ENCODE measurements at regions not wholly inside any gene's neighbourhood (a gene's known extent, or its start where the extent isn't known, plus 50 kb on each side); places are given as distances from the start of the nearest gene placed in this dataset.

- peak; percentile 41 to 61 for DNase-seq (ENCODE audit: low spot score in 2 of 2)
- H3K36me3 Mint-ChIP-seq (ENCODE audit: insufficient read depth): peaks cover 12% of the 10 kb centered on the region
- H3K4me1 Mint-ChIP-seq: peaks cover 80% of the 10 kb centered on the region
- peak overlapping the region; percentile 63 for H3K4me3 Mint-ChIP-seq
- H3K27ac Mint-ChIP-seq (ENCODE audit: low read depth): peak overlapping the region; percentile 92
- peak; percentile 57 for ATAC-seq (replicated peaks; ENCODE audit: extremely low read depth, poor library complexity, severe bottlenecking)
- H3K27me3 Mint-ChIP-seq: no peaks in the 10 kb centered on the region
- H3K9me3 Mint-ChIP-seq: no peaks in the 10 kb centered on the region
Measured at GRCh38 chr14:98138666-98139065, 1133.3 kb downstream of the BCL11B start.

DNA sequence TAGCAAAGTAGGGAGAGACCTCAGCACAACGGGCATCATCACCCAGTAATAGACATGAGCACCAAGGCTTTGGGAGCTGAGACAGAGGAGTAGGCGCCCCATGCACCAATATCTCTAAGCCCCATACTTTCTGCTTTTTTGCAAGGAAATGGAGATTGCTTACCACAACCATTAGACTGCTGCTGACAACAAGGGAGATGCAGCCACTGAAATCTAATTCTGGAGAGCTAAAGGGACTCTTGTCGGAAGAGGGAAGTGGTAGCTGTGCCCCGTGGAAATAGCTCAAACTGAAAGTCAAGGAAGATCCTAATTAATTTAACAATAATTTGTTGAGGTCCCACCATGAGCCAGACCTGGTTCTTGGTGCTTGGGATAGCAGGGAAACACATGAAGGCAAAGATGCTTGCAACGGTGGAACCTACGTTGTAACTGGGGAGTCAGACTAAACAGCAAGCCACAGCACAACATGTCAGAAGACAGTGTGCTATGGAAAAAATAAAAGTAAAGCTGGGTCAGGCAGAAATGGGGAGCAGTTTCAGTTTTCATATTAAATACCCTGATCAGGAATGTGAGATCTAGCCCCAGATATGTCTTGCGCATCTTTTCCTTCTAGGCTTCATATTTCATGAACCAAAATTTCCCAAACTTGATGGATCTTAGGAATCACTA is 1131.0 kb downstream of the BCL11B start:
- ATAC-seq (replicated peaks; ENCODE audit: extremely low read depth, poor library complexity, severe bottlenecking): no peak
- H3K27ac Mint-ChIP-seq (ENCODE audit: low read depth): peak overlapping the region; percentile 40
- no peaks in the 10 kb centered on the region for H3K9me3 Mint-ChIP-seq
- no peak for DNase-seq (ENCODE audit: low spot score in 2 of 2)
- H3K4me1 Mint-ChIP-seq: peaks cover 74% of the 10 kb centered on the region
- no peaks in the 10 kb centered on the region for H3K27me3 Mint-ChIP-seq
- peak overlapping the region; percentile 55 for H3K4me3 Mint-ChIP-seq
- H3K36me3 Mint-ChIP-seq (ENCODE audit: insufficient read depth): peaks cover 11% of the 10 kb centered on the region

GRCh38 chr14:98143566-98143965 is 1128.4 kb downstream of the BCL11B start:
- Mint-ChIP-seq H3K27me3 (no peaks in the 10 kb centered on the region), H3K27ac (ENCODE audit: low read depth) (no peak overlapping the region), H3K4me3 (no peak overlapping the region), H3K4me1 (peaks cover 51% of the 10 kb centered on the region), H3K9me3 (no peaks in the 10 kb centered on the region), H3K36me3 (ENCODE audit: insufficient read depth) (peaks cover 4% of the 10 kb centered on the region)
- no peak for ATAC-seq (replicated peaks; ENCODE audit: extremely low read depth, poor library complexity, severe bottlenecking)
- DNase-seq (ENCODE audit: low spot score in 2 of 2): no peak

DNA sequence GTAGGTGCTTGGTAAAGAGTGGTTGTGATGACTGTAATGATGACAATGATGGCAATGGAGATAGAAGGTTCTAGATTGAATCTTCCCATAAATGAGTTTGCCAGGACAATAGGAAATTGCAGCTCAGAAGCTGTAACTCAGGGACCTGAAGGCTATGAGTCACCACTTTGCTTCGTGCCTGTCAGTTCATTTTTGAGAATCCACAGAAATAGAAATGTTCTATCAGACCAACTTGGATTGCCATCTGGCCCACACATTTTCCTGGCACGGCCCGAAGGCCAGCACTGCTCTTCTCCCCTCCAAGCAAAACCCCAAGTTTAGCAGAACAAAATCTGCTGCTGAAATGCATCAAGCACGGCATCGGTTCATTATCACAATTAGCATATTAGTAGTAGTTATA is 1127.0 kb downstream of the BCL11B start:
- H3K9me3 Mint-ChIP-seq: no peaks in the 10 kb centered on the region
- H3K36me3 Mint-ChIP-seq (ENCODE audit: insufficient read depth): peaks cover 1% of the 10 kb centered on the region
- no peaks in the 10 kb centered on the region for H3K27me3 Mint-ChIP-seq
- no peak for ATAC-seq (replicated peaks; ENCODE audit: extremely low read depth, poor library complexity, severe bottlenecking)
- peaks cover 37% of the 10 kb centered on the region for H3K4me1 Mint-ChIP-seq
- no peak for DNase-seq (ENCODE audit: low spot score in 2 of 2)
- no peak overlapping the region for H3K27ac Mint-ChIP-seq (ENCODE audit: low read depth)
- no peak overlapping the region for H3K4me3 Mint-ChIP-seq

DNA sequence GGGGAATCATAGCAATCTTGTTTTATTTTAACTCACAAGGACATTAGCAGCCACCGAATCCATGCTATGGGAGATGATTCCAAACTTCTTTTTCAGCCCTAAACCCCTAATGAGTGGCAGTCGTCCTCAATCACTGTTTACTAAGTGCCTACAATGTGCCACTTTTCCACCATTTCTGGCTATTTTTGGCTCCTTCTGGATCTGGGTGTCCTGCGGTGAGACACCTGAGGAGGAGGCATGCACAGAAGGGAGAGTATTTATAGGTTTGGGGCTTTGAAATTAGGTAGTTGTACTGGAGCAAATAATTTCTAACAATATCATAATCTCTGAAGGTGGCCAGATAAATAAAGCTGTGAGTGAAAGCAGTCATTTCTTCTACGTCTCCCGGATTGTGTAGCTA is 1125.6 kb downstream of the BCL11B start:
- Mint-ChIP-seq H3K4me1 (peaks cover 31% of the 10 kb centered on the region), H3K27ac (ENCODE audit: low read depth) (no peak overlapping the region), H3K9me3 (no peaks in the 10 kb centered on the region), H3K4me3 (no peak overlapping the region), H3K36me3 (ENCODE audit: insufficient read depth) (peaks cover 1% of the 10 kb centered on the region), H3K27me3 (no peaks in the 10 kb centered on the region)
- ATAC-seq (replicated peaks; ENCODE audit: extremely low read depth, poor library complexity, severe bottlenecking): no peak
- DNase-seq (ENCODE audit: low spot score in 2 of 2): no peak

GRCh38 chr14:98154254-98154653 is 1117.7 kb downstream of the BCL11B start:
- no peak for DNase-seq (ENCODE audit: low spot score in 2 of 2)
- Mint-ChIP-seq H3K36me3 (ENCODE audit: insufficient read depth) (no peaks in the 10 kb centered on the region), H3K9me3 (no peaks in the 10 kb centered on the region), H3K27ac (ENCODE audit: low read depth) (no peak overlapping the region), H3K27me3 (no peaks in the 10 kb centered on the region), H3K4me1 (peaks cover 20% of the 10 kb centered on the region), H3K4me3 (no peak overlapping the region)
- no peak for ATAC-seq (replicated peaks; ENCODE audit: extremely low read depth, poor library complexity, severe bottlenecking)

DNA sequence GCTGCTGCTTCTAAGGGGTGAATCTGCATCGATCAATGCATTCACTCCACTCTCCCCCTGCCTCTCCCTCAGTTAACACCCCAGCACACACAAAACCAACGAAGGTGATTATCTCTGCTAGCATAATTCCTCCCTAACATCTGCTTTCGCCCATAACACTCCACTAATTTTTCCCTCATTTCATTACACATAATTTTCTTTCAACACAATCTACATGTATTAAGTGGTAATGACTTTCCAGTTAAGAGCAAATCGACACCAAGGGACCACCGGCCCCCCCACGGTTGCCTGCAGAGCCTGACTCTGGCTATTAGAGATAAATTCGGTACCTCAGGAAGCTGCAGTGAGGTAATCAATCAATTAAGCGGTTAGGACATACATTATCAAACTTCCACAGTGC is 1115.6 kb downstream of the BCL11B start:
- no peak for DNase-seq (ENCODE audit: low spot score in 2 of 2)
- no peaks in the 10 kb centered on the region for H3K9me3 Mint-ChIP-seq
- no peaks in the 10 kb centered on the region for H3K27me3 Mint-ChIP-seq
- no peaks in the 10 kb centered on the region for H3K36me3 Mint-ChIP-seq (ENCODE audit: insufficient read depth)
- no peak overlapping the region for H3K27ac Mint-ChIP-seq (ENCODE audit: low read depth)
- no peak for ATAC-seq (replicated peaks; ENCODE audit: extremely low read depth, poor library complexity, severe bottlenecking)
- H3K4me1 Mint-ChIP-seq: peaks cover 11% of the 10 kb centered on the region
- no peak overlapping the region for H3K4me3 Mint-ChIP-seq

GRCh38 chr14:98160901-98161300 is 1111.1 kb downstream of the BCL11B start:
- no peak for DNase-seq (ENCODE audit: low spot score in 2 of 2)
- ATAC-seq (replicated peaks; ENCODE audit: extremely low read depth, poor library complexity, severe bottlenecking): no peak
- H3K9me3 Mint-ChIP-seq: no peaks in the 10 kb centered on the region
- H3K36me3 Mint-ChIP-seq (ENCODE audit: insufficient read depth): peaks cover 5% of the 10 kb centered on the region
- H3K27ac Mint-ChIP-seq (ENCODE audit: low read depth): no peak overlapping the region
- no peaks in the 10 kb centered on the region for H3K27me3 Mint-ChIP-seq
- peaks cover 29% of the 10 kb centered on the region for H3K4me1 Mint-ChIP-seq
- H3K4me3 Mint-ChIP-seq: no peak overlapping the region

- Mint-ChIP-seq H3K27ac (ENCODE audit: low read depth) (no peak overlapping the region), H3K36me3 (ENCODE audit: insufficient read depth) (peaks cover 5% of the 10 kb centered on the region), H3K4me1 (peaks cover 29% of the 10 kb centered on the region), H3K4me3 (no peak overlapping the region), H3K27me3 (no peaks in the 10 kb centered on the region), H3K9me3 (no peaks in the 10 kb centered on the region)
- DNase-seq (ENCODE audit: low spot score in 2 of 2) (no peak), ATAC-seq (replicated peaks; ENCODE audit: extremely low read depth, poor library complexity, severe bottlenecking) (no peak)
Measured at GRCh38 chr14:98161356-98161755, 1110.6 kb downstream of the BCL11B start.

DNA sequence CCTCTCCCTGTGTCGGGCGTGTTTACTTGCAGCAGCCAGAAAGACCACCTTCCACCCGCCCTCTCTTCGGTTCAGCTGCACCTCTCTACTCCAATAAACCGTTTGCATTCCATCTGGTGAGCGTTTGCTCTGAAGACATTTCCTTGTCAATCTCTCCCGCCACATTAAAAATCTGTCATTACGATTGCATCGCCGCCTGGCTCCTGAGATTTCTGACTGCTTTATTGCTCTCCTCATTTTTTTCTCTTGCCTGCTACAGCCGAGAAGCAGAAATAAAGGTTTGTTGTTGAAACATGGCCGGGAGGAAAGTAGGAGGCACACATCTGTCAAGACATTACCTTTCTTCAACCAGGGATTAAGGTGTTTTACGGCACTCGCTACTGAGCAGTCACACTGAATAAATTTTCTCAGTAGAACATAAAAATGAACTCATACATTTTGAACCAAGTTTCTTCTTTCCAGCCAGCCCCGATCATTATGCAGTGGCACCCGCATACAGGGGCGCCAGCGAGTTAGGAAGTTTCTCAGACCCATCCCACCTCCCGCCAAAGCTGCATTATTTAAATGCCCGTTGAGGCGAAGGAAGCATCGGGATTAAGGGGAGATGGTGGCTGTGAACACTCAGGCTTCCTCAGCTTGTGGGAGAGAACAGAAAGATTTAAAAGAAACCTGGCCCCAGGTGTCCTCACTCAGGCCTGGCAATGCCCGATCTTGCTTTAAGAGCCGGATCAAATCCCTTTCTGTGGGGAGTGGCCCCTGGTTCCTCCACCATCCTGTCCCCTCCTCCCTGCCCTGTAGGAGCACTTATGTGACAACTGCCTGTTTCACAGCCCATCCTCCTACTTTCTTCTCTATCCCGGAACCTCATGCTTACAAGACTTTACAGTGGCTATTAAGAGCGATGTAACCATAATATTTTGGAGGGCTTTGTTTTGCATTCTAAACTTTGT is 1108.9 kb downstream of the BCL11B start:
- Mint-ChIP-seq H3K9me3 (no peaks in the 10 kb centered on the region), H3K27ac (ENCODE audit: low read depth) (peak overlapping the region; percentile 62), H3K27me3 (no peaks in the 10 kb centered on the region), H3K4me1 (peaks cover 39% of the 10 kb centered on the region), H3K36me3 (ENCODE audit: insufficient read depth) (peaks cover 5% of the 10 kb centered on the region), H3K4me3 (no peak overlapping the region)
- ATAC-seq (replicated peaks; ENCODE audit: extremely low read depth, poor library complexity, severe bottlenecking): no peak
- no peak for DNase-seq (ENCODE audit: low spot score in 2 of 2)

- H3K36me3 Mint-ChIP-seq (ENCODE audit: insufficient read depth): peaks cover 5% of the 10 kb centered on the region
- ATAC-seq (replicated peaks; ENCODE audit: extremely low read depth, poor library complexity, severe bottlenecking): no peak
- peaks cover 46% of the 10 kb centered on the region for H3K4me1 Mint-ChIP-seq
- H3K9me3 Mint-ChIP-seq: no peaks in the 10 kb centered on the region
- DNase-seq (ENCODE audit: low spot score in 2 of 2): no peak
- H3K27ac Mint-ChIP-seq (ENCODE audit: low read depth): peak overlapping the region; percentile 62
- H3K27me3 Mint-ChIP-seq: no peaks in the 10 kb centered on the region
- no peak overlapping the region for H3K4me3 Mint-ChIP-seq
Measured at GRCh38 chr14:98163873-98164272, 1108.1 kb downstream of the BCL11B start.

GRCh38 chr14:98165976-98166375 is 1106.0 kb downstream of the BCL11B start:
- Mint-ChIP-seq H3K36me3 (ENCODE audit: insufficient read depth) (peaks cover 5% of the 10 kb centered on the region), H3K9me3 (no peaks in the 10 kb centered on the region), H3K27me3 (no peaks in the 10 kb centered on the region), H3K27ac (ENCODE audit: low read depth) (no peak overlapping the region), H3K4me3 (no peak overlapping the region), H3K4me1 (peaks cover 68% of the 10 kb centered on the region)
- DNase-seq (ENCODE audit: low spot score in 2 of 2) (no peak), ATAC-seq (replicated peaks; ENCODE audit: extremely low read depth, poor library complexity, severe bottlenecking) (no peak)

DNA sequence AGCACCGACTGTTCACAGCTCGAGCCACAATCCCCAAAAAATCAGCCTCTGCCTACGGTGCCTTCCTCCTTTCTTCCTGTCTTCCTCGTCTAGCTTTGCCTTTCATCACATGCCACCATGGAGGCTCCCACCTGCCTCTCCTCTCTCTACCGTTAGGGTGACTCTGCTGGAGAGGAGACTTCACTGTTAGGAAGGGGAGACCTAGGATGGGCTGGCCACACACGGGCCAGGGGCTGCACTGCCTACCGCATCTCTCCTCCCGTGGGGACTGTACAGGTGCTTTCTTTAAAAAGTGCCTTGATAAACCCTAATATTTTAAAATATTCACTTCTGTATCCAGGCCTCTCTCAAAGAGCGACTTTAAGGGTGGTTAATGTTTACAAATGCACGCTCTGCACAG is 1104.7 kb downstream of the BCL11B start:
- Mint-ChIP-seq H3K36me3 (ENCODE audit: insufficient read depth) (peaks cover 7% of the 10 kb centered on the region), H3K27ac (ENCODE audit: low read depth) (peak overlapping the region; percentile 78), H3K4me1 (peaks cover 79% of the 10 kb centered on the region), H3K9me3 (no peaks in the 10 kb centered on the region), H3K27me3 (no peaks in the 10 kb centered on the region), H3K4me3 (peak overlapping the region; percentile 14)
- no peak for DNase-seq (ENCODE audit: low spot score in 2 of 2)
- peak; percentile 28 for ATAC-seq (replicated peaks; ENCODE audit: extremely low read depth, poor library complexity, severe bottlenecking)

All from central memory CD8-positive, alpha-beta T cell (primary cell).